Limb (tissue), 2 donors: ENCODE measurements at regions not wholly inside any gene's neighbourhood (a gene's known extent, or its start where the extent isn't known, plus 50 kb on each side); places are given as distances from the start of the nearest gene placed in this dataset.
"Not testable (repeated sequence)": the region's sequence is repeated elsewhere in the genome, so short reads cannot be mapped to it uniquely, and the experiment has no call there.

ENCODE experiments used
- DNase-seq, 2 donors: peaks; one replicate each; pipeline ENCODE4 v3.0.0-alpha.2; 2016; ENCODE audit errors: extremely low spot score in 2 of 2

DNA sequence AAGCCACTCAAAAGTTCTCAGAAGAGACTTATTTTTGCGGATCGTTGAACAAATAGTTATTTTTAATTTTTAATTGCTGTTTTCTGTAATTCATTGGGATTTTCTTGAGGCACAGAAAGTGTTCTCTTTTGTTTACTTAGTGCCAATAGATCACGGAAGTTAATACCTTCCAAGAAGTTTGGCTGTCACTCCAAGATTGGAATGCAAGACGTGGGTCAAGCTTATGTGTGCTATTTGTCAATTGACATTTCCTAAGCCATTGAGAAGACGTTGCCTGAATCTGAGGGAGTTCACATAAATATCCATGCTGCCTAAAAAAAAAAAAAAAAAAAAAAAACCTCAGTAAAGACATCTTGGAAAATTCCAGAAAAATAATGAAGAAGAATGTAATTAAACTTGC is 1071.4 kb upstream of the ADGRB3 start:
- DNase-seq: no peak

DNA sequence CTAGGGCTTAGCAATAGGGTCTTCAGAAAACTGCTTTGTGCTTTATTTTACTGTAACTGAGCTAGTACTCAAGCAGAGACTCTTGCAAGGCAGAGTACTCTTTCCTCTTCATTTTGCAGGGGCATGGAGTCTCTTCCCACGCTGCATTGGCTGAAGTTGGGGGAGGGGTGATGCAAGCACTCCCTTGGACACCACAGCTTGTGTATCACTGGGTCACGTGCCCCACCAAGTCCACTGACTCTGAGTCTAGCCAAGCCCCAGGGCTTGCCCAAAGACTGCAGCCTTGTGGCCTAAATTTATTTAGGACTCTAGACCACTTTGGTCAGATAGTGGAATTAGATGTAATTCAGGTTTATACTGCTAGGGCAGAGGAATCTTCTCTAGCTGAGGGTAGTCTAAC is 1075.0 kb upstream of the ADGRB3 start:
- no peak for DNase-seq

DNA sequence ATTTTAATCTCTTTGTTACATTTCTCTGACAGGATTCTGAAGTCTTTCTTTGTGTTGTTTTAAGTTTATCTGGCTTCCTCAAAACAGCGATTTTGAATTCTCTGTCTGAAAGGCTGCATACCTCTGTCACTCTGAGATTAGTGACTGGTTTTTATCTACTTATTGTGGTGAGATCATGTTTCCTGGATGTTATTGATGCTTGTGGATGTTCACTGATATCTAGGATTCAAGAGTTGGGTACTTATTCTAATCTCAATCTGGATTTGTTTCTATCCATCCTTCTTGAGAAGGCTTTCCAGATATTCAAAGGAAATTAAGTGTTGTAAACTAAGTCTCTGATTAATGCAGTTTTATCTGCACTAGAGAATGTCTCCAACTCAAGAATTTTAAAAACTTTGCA is 1076.1 kb upstream of the ADGRB3 start:
- no peak for DNase-seq

GRCh38 chr6:67544851-67545452 is 1090.1 kb upstream of the ADGRB3 start:
- no peak for DNase-seq

DNA sequence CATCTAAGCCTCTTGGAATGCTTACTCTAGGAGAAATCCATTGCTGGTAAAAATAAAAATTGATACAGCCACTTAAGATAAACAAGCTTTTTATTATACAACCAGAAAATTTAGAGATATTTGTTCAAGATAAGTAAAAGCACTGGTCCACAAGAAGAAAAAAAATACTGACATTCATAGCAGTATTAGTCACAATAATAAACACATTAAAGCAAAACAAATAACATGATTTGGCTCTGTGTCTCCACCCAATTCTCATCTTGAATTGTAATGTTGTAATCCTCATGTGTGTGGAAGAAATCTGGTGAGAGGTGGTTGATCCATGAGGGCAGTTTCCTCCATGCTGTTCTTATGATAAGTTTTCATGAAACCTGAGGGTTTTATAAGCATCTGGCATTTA is 1093.5 kb upstream of the ADGRB3 start:
- no peak for DNase-seq

GRCh38 chr6:67538032-67538431 is 1097.0 kb upstream of the ADGRB3 start:
- no peak for DNase-seq

GRCh38 chr6:67535946-67536345 is 1099.1 kb upstream of the ADGRB3 start:
- no peak for DNase-seq

DNA sequence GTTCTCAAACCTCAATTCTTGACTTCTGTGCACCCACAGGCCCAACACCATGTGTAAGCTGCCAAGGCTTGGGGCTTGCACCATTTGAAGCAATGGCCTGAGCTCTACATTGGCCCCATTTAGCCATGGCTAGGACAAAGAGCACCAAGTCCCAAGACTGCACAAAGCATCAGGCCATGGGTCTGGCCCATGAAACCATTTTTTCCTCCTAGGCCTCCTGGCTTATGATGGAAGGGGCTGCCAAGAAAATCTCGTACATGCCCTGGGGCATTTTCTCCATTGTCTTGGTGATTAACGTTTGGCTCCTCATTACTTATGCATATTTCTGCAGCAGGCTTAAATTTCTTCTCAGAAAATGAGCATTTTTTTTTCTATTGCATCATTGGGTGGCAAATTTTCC is 1128.7 kb upstream of the ADGRB3 start:
- no peak for DNase-seq

GRCh38 chr6:67501755-67502154 is 1133.3 kb upstream of the ADGRB3 start:
- no peak for DNase-seq

- no peak for DNase-seq
Observed at GRCh38 chr6:67497749-67498148, 1137.3 kb upstream of the ADGRB3 start.

GRCh38 chr6:67496191-67496590 is 1138.9 kb upstream of the ADGRB3 start:
- no peak for DNase-seq

GRCh38 chr6:67493682-67494081 is 1141.4 kb upstream of the ADGRB3 start:
- no peak for DNase-seq

DNA sequence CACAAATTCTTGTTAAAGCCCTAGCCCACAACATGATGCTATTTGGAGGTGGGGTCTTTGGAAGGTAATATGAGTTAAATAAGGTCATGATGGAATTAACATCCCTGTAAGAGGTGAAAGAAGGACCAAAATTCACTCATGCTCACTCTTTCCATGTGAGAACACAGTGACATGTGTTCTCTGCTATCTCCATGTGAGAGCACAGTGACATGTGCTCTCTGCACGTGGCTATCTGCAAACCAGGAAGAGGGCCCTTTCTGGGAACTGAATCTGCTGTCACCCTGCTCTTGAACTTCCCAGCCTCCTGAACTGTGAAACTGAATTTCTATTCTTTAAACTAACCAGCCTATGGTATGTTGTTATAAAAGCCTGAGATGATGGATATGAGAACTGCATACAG is 1159.4 kb upstream of the ADGRB3 start:
- no peak for DNase-seq

GRCh38 chr6:67467341-67467740 is 1167.7 kb upstream of the ADGRB3 start:
- no peak for DNase-seq

GRCh38 chr6:67462725-67463124 is 1172.4 kb upstream of the ADGRB3 start:
- DNase-seq: not testable (repeated sequence)

- no peak for DNase-seq
Observed at GRCh38 chr6:67459556-67459955, 1175.5 kb upstream of the ADGRB3 start.

DNA sequence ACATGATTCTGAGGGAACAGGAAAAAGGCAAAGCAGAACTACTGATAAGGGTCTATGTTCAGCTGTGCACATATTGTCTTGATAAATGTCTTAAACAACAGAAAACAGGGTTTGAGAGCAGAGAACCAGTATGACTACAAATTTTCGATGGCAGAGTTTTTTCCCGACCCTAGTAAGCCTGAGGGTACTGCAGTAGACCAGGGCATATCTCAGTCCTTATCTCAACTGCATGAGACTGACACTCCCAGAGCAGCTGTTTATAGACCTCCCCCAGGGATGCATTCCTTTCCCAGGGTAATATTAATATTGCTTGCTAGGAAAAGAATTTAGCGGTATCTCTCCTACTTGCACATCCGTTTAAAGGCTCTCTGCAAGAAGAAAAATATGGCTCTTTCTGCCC is 1176.8 kb upstream of the ADGRB3 start:
- DNase-seq: no peak

DNA sequence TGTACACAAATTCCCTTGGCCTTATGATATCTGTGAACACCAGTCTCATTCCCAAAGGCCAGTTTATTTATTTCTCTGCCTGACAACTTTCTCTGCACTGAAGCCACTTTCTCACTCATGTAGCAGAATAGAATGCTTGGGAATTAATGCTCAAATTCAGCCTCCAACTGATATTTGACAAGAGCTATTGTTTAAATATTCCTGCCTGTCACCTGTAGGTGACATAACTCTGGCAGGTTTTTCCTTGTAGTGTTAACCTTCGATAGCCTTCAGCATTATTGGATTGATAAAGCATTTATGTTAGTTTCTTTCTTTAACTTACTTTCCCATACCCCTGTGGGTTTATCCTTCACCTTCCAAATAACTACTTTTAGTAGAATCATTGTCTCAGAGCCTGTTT is 1183.2 kb upstream of the ADGRB3 start:
- no peak for DNase-seq

- no peak for DNase-seq
Observed at GRCh38 chr6:67450641-67451040, 1184.4 kb upstream of the ADGRB3 start.

- no peak for DNase-seq
Observed at GRCh38 chr6:67449602-67450001, 1185.5 kb upstream of the ADGRB3 start.

DNA sequence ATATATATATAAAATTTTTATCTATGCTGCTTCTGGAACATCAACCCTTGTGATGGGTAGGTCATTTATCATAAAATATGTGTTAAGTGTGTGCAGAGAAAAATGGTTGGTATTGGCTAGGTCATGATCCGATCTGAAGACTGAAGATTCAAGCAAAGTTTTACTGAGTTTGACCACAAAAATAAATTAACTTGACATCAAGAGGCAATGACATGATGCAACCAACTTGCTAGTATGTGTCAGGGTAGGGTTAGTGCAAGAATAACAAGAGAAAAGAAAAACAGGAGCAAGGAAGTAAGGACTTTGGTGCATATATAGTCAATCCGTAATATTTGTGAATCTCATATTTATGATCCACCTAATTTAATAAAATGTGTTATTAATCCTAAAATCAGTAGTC is 1202.0 kb upstream of the ADGRB3 start:
- DNase-seq: no peak

GRCh38 chr6:67431076-67431475 is 1204.0 kb upstream of the ADGRB3 start:
- DNase-seq: no peak

DNA sequence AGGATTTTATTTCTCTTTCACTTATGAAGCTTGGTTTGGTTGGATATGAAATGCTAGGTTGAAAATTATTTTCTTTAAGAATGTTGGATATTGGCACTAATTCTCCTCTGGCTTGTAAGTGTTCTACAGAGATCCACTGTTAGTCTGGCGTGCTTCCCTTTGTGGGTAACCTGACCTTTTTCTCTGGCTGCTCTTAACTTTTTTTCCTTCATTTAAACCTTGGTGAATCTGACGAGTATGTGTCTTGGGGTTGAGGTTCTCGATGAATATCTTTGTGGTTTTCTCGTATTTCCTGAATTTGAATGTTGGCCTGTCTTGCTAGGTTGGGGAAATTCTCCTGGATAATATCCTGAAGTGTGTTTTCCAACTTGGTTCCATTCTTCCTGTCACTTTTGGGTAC is 1208.4 kb upstream of the ADGRB3 start:
- DNase-seq: not testable (repeated sequence)

DNA sequence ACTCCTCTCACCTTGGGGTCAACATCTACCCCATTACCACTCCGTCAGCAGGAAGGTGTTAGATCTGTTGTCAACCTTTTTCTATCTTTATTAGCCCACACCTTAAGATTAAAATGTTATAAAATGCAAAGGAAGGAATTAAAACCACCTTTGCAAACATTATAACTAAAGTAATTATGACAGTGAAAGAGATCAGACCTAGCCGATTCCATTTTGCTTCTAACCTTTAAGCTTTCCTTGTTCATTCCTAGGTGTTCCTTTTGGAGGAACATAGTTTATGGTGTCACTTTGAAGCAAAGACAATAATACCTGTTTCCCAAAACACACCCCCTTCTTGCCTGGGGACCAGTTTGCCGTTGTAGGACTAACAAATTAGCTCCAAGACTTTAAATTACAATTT is 1223.0 kb upstream of the ADGRB3 start:
- DNase-seq: no peak
